Panc1 (cell line): ENCODE measurements at regions not wholly inside any gene's neighbourhood (a gene's known extent, or its start where the extent isn't known, plus 50 kb on each side); places are given as distances from the start of the nearest gene placed in this dataset.

ENCODE experiments used
- POLR2AphosphoS5 ChIP-seq: IDR thresholded peaks from 2 replicates; pipeline ENCODE4 v1.6.1; 2012; ENCODE audit warnings: mild to moderate bottlenecking, low read depth, low read length, moderate library complexity
- SIN3A ChIP-seq: IDR thresholded peaks from 2 replicates; pipeline ENCODE4 v1.6.1; 2012; ENCODE audit warnings: low read depth, mild to moderate bottlenecking, low read length, moderate library complexity, borderline replicate concordance; ENCODE audit not compliant: insufficient read depth
- TF ChIP-seq, protein P1 (sequence below): fragments of 450-650 bp; IDR thresholded peaks from 2 replicates; pipeline ENCODE4 v1.5.1; 2017; ENCODE audit warnings: mild to moderate bottlenecking

DNA sequence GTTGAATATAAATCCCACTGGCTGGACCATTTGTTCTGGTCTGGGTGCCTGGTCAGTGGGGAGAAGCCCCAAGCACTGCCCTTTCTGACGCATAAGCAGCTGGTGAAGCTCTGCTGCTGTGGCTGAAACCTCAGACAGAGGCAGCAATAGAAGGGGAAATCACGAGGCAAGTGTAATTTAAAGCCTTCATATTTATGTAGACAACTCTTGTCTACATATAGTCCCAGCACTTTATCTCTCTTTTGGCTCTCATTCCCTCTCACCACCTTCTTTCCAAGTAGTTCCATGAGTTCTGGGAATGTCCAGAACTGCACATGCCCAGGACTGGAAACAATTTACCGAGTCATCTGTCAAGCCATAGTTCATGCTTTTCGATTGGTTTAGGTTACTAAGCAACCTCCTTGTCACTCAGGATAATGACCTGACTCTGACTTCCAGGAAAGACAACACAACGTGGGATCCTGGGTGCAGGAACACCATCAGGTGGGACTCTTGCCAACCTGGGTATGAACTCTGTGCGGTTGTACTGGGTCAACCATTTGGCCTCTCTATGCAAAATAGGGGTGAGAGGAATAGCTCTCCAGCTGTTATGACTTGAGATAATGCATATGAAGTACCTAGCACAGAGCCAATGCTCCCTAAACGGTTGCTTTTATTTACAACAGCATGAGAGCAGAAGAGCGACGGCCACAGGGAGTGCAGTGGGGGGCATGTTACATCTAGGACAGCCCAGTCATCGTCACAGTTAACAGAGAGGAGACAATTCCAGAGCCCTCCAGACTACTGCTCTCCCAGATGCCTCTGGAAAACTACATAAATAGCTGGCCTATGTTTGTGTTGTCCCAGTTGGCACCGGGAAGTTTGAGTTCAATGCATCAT, 321.9 kb downstream of the FOXO1 start:
- TF ChIP-seq, protein P1, sequence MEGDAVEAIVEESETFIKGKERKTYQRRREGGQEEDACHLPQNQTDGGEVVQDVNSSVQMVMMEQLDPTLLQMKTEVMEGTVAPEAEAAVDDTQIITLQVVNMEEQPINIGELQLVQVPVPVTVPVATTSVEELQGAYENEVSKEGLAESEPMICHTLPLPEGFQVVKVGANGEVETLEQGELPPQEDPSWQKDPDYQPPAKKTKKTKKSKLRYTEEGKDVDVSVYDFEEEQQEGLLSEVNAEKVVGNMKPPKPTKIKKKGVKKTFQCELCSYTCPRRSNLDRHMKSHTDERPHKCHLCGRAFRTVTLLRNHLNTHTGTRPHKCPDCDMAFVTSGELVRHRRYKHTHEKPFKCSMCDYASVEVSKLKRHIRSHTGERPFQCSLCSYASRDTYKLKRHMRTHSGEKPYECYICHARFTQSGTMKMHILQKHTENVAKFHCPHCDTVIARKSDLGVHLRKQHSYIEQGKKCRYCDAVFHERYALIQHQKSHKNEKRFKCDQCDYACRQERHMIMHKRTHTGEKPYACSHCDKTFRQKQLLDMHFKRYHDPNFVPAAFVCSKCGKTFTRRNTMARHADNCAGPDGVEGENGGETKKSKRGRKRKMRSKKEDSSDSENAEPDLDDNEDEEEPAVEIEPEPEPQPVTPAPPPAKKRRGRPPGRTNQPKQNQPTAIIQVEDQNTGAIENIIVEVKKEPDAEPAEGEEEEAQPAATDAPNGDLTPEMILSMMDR = no peak
- no peak for TF ChIP-seq SIN3A
- TF ChIP-seq POLR2AphosphoS5 = no peak
